ENCODE measurements at regions not wholly inside any gene's neighbourhood (a gene's known extent, or its start where the extent isn't known, plus 50 kb on each side); places are given as distances from the start of the nearest gene placed in this dataset.

DNA sequence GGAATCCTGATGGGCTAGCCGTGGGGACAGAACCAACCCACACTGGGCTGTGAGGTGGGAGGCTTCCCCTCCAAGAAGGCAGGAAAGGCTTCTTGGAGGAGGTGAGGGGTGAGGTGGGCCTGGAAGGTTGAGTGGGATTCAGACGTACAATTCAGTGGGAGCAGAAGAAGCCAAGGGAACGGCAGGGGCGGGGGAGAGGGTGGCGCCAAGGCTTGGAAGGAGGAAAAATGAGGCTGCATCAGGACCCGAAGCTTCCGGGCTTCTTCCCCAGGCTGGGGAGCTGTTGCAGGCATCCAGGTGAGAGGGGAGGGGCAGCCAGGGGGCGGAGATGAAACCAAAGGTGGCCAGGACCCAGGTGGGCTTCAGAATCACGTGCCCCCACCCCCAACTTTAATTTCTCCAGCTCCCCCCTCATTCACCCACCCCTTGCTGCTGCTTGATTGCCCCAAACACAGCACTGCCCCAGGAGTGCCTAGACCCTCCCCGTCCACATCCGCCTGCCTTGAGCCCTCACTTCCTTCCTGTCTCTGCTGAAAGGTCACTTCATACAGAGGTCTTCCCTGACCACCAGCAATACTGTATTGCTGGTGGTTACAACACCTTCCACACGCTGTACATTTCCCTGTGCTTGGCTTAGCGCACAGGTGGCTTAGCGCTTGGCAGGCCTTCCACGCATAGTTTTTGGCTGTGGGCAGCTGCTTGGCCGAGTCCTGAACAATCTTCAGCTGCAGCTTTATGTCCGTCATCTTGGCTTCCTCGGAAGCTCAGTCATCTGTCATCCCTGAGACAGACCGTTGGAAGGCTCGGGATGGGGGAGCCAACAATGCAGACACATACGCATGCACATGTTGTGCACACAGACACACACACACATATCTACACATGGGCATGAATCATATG lies 193.5 kb downstream of the RGS3 start:
- Mint-ChIP-seq H3K36me3 (ENCODE audit: low read depth) (no peaks in the 10 kb centered on the region), H3K27ac (peak overlapping the region; percentile 48 to 74 (median 73)), H3K9me3 (no peaks in the 10 kb centered on the region), H3K4me1 (peaks cover 44% of the 10 kb centered on the region), H3K4me3 (no peak overlapping the region), H3K27me3 (ENCODE audit: low read depth) (peaks cover 25% of the 10 kb centered on the region)
- TF ChIP-seq, protein P1, sequence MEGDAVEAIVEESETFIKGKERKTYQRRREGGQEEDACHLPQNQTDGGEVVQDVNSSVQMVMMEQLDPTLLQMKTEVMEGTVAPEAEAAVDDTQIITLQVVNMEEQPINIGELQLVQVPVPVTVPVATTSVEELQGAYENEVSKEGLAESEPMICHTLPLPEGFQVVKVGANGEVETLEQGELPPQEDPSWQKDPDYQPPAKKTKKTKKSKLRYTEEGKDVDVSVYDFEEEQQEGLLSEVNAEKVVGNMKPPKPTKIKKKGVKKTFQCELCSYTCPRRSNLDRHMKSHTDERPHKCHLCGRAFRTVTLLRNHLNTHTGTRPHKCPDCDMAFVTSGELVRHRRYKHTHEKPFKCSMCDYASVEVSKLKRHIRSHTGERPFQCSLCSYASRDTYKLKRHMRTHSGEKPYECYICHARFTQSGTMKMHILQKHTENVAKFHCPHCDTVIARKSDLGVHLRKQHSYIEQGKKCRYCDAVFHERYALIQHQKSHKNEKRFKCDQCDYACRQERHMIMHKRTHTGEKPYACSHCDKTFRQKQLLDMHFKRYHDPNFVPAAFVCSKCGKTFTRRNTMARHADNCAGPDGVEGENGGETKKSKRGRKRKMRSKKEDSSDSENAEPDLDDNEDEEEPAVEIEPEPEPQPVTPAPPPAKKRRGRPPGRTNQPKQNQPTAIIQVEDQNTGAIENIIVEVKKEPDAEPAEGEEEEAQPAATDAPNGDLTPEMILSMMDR (IDR thresholded peaks at IDR 0.05; ENCODE audit: unreplicated experiment in 3 of 3), result no peak

DNA sequence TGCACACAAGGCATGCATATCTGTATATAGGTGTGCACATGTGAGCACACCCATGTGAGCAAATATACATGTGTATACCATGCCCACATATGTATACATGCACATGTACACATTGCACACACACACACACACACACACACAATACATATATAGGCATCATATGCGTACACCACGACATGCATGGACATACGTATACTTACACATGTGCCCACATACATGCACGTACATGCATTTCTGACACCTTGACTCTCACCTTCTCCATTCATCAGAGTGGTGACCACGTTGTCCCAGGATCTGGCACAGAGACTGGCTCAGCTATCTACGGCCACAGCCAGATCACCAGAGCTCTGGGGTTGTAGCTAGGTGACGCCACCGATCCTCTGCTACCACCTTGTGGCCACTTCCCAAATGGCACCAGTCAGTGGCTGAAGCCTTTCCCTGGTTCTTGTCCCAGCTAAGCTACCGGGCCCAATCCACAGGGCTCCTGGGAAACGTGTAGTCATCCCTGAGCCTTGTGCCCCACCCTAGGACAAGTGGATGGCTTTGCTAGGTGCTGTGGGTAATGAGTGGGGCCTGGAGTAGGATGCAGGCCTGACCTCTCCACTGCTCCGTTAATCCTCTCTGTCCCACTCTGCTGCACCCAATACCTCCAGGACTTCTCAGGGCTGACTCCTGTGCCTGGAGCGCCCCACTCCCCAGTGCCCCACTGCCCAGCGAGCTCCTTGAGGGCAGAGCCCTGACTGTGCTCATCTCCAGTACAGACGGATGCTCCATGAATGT lies 194.4 kb downstream of the RGS3 start:
- Mint-ChIP-seq H3K27me3 (ENCODE audit: low read depth) (peaks cover 25% of the 10 kb centered on the region), H3K9me3 (no peaks in the 10 kb centered on the region), H3K27ac (peak overlapping the region; percentile 16 to 79 (median 73)), H3K4me1 (peaks cover 39% of the 10 kb centered on the region), H3K4me3 (peak overlapping the region in 1 of 3 experiments; percentile 18), H3K36me3 (ENCODE audit: low read depth) (no peaks in the 10 kb centered on the region)
- TF ChIP-seq, protein P1 (IDR thresholded peaks at IDR 0.05; ENCODE audit: unreplicated experiment in 3 of 3), result peak; percentile 93 to 97 (median 94)

DNA sequence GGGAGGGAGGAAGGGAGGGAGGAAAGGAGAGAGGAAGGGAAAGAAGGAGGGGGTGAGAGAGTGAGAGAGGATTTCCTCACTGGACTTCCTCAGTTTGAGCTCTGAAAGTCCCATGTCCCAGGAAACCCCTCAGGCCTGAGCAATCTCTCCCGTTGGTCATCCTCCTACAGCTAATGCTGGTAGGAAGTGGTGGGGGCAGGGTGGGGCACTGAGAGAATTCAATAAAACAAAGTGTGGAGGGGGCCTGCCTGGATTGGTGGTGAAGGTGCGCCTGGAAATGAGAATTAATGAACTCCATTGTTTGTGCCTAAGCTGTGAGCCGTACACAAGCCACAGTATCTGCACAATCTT lies 195.0 kb downstream of the RGS3 start:
- Mint-ChIP-seq H3K9me3 (no peaks in the 10 kb centered on the region), H3K4me3 (no peak overlapping the region), H3K36me3 (ENCODE audit: low read depth) (no peaks in the 10 kb centered on the region), H3K4me1 (peaks cover 36% of the 10 kb centered on the region), H3K27ac (no peak overlapping the region), H3K27me3 (ENCODE audit: low read depth) (peaks cover 25% of the 10 kb centered on the region)
- TF ChIP-seq, protein P1 (IDR thresholded peaks at IDR 0.05; ENCODE audit: unreplicated experiment in 3 of 3), result no peak

DNA sequence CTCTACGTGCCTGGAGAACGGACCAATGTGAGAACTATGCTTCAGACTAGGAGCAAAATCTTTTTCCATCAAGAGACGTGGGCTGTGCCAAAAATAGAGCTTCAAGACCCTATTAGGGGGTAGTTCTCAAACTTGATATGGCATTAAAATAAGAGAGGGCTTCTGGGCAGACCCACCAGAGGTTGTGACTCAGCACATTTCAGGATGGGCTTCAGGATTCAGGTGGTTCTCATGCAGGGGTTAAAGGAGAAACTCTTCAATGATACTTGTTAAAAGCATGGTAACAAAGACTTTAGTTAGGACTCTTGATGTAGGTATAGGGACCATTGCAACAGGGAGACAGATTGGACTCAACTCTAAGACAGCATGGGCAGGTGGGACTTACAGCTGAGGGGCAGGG lies 195.5 kb downstream of the RGS3 start:
- H3K27me3 Mint-ChIP-seq (ENCODE audit: low read depth), result peaks cover 25% of the 10 kb centered on the region
- H3K4me3 Mint-ChIP-seq, result no peak overlapping the region
- peaks cover 36% of the 10 kb centered on the region for H3K4me1 Mint-ChIP-seq
- H3K36me3 Mint-ChIP-seq (ENCODE audit: low read depth), result no peaks in the 10 kb centered on the region
- H3K9me3 Mint-ChIP-seq, result no peaks in the 10 kb centered on the region
- H3K27ac Mint-ChIP-seq, result no peak overlapping the region
- TF ChIP-seq, protein P1 (IDR thresholded peaks at IDR 0.05; ENCODE audit: unreplicated experiment in 3 of 3), result no peak

DNA sequence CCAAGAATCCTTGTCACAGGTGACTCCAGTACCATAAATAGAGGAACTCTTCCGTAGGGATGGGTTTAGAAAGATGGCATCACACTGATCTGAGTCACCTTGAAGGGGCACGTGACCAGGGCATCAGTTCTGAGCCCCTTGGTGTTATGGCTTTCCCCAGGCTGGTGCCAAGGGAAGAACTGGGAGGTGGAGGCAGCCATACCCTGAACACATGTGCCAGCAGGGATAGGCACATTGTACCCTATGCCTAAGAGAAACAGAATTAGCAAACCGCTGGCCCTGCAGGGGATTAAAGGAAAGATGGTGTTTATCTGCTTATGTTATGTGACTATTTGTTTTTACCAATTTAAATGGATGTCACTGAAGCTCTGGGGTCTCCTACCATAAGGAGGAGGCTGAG lies 196.2 kb downstream of the RGS3 start:
- Mint-ChIP-seq H3K27ac (no peak overlapping the region), H3K9me3 (no peaks in the 10 kb centered on the region), H3K27me3 (ENCODE audit: low read depth) (peaks cover 25% of the 10 kb centered on the region), H3K36me3 (ENCODE audit: low read depth) (no peaks in the 10 kb centered on the region), H3K4me3 (no peak overlapping the region), H3K4me1 (peaks cover 29% of the 10 kb centered on the region)
- TF ChIP-seq, protein P1 (IDR thresholded peaks at IDR 0.05; ENCODE audit: unreplicated experiment in 3 of 3), result no peak
